Pancreas (tissue), 10 donors: ENCODE measurements at regions not wholly inside any gene's neighbourhood (a gene's known extent, or its start where the extent isn't known, plus 50 kb on each side); places are given as distances from the start of the nearest gene placed in this dataset.

ENCODE experiments used
- ATAC-seq, 4 donors: fragments of 200-7000 bp; cut with Tn5 transposase; one replicate each; pipeline versions ENCODE4 v1.8.0 to v1.9.1; 2020; ENCODE audit warnings: mild to moderate bottlenecking in 4 of 4, moderate library complexity in 4 of 4
- DNase-seq, 6 donors: peaks; one replicate each; pipeline ENCODE4 v3.0.0-alpha.2; 2020
- FAIRE-seq: peaks from 2 replicates; lab custom pipeline; 2012; peaks lifted over from hg19 to GRCh38; lab: Jason Lieb, UNC
- H3K27ac ChIP-seq, 4 donors: fragments of 200-600 bp; sonication (generic); 1 replicate in 3 of 4; 2 replicates in 1 of 4; pipeline versions ENCODE4 v1.5.0 to v1.8.0; 2020
- H3K27me3 ChIP-seq, 4 donors: fragments of 200-600 bp; one replicate each; pipeline ENCODE4 v1.8.0; 2021
- H3K36me3 ChIP-seq, 3 donors: fragments of 200-600 bp; sonication (generic) in 1 of 3; one replicate each; pipeline versions ENCODE4 v1.5.0 to v1.8.0; 2020 to 2021
- H3K4me1 ChIP-seq, 3 donors: fragments of 200-600 bp; one replicate each; pipeline ENCODE4 v1.8.0; 2021
- H3K4me3 ChIP-seq, 4 donors: fragments of 200-600 bp; sonication (generic) in 2 of 4; one replicate each; pipeline versions ENCODE4 v1.5.0 to v1.8.0; 2020 to 2021
- H3K9me3 ChIP-seq, 4 donors: fragments of 200-600 bp; one replicate each; pipeline ENCODE4 v1.8.0; 2021
- WGBS, 2 donors: extraction: QIAGEN DNeasy Blood & Tissue Kit; methylation state at CpG; one replicate each; pipeline ENCODE4 v1.1.7; 2013; 5-methylcytosine and 5-hydroxymethylcytosine counted together
- intact Hi-C, 3 donors: fragments of 100-400 bp; cut with DNase I; formaldehyde crosslinking; loops; one replicate each; pipeline versions ENCODE4 v1.11.1 to v1.14.2; 2022
- TF ChIP-seq, protein P1 (sequence below), 4 donors: fragments of 200-600 bp; sonication (generic) in 3 of 4; IDR thresholded peaks; one replicate each; pipeline versions ENCODE4 v1.5.0 to v1.8.0; 2021; ENCODE audit warnings: antibody characterized with exemption in 4 of 4
- donor health status: healthy with polysubstance abuse.
- donor health status: DM: no; HTN: no; CAD: no; lungs with moderate emphysema.
- donor health status: DM: no; HTN: no; CAD: no.
- donor health status: control.
- donor health status: control.
- donor health status: Bipolar disorder and iron deficiency.
- donor health status: DM: yes; HTN: yes; CAD: no.
- donor health status: DM: no; HTN: no; CAD: no.
- donor health status: DM: no; HTN: no; CAD: no.
- donor health status: DM: yes; HTN: yes; CAD: no.

DNA sequence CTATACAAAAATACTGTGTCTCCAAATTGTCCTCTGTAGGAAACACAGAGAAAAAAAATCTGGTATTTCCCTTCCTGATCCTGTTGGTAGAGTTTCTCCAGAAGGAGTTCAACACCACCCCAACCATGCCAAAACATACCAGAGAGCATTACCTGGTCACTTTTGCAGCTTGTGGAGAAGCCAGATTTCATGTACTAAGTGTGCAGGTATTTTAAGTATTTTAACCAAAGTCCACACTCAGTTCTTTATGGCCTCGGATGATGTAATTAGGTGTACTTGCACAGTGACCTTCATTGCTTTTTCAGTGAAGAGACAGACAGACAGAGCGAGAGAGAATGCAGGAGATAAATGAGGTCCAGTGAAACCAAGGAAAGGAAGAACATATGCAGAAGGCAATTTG, 2046.8 kb upstream of the CDH9 start:
- DNase-seq (no peak), ATAC-seq (no peak), FAIRE-seq (no peak)
- Histone ChIP-seq H3K27ac (no peak overlapping the region), H3K9me3 (no peaks in the 10 kb centered on the region), H3K27me3 (no peaks in the 10 kb centered on the region), H3K4me1 (no peaks in the 10 kb centered on the region), H3K4me3 (no peak overlapping the region), H3K36me3 (no peaks in the 10 kb centered on the region)
- 26 to 28% methylated on average over 2 of the region's 2 CpGs for WGBS, 2 donors
- intact Hi-C loops = no loop called here
- TF ChIP-seq, protein P1, sequence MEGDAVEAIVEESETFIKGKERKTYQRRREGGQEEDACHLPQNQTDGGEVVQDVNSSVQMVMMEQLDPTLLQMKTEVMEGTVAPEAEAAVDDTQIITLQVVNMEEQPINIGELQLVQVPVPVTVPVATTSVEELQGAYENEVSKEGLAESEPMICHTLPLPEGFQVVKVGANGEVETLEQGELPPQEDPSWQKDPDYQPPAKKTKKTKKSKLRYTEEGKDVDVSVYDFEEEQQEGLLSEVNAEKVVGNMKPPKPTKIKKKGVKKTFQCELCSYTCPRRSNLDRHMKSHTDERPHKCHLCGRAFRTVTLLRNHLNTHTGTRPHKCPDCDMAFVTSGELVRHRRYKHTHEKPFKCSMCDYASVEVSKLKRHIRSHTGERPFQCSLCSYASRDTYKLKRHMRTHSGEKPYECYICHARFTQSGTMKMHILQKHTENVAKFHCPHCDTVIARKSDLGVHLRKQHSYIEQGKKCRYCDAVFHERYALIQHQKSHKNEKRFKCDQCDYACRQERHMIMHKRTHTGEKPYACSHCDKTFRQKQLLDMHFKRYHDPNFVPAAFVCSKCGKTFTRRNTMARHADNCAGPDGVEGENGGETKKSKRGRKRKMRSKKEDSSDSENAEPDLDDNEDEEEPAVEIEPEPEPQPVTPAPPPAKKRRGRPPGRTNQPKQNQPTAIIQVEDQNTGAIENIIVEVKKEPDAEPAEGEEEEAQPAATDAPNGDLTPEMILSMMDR (IDR thresholded peaks at IDR 0.05) = no peak

GRCh38 chr5:29079771-29080170, 2041.4 kb upstream of the CDH9 start:
- intact Hi-C loops = no loop called here
- no peak for FAIRE-seq
- WGBS, 2 donors = 43 to 45% methylated on average over 3 of the region's 3 CpGs
- Histone ChIP-seq H3K36me3 (no peaks in the 10 kb centered on the region), H3K9me3 (no peaks in the 10 kb centered on the region), H3K27ac (no peak overlapping the region), H3K4me3 (no peak overlapping the region), H3K4me1 (no peaks in the 10 kb centered on the region), H3K27me3 (no peaks in the 10 kb centered on the region)
- ATAC-seq = no peak
- TF ChIP-seq, protein P1 (IDR thresholded peaks at IDR 0.05) = no peak
- no peak for DNase-seq

DNA sequence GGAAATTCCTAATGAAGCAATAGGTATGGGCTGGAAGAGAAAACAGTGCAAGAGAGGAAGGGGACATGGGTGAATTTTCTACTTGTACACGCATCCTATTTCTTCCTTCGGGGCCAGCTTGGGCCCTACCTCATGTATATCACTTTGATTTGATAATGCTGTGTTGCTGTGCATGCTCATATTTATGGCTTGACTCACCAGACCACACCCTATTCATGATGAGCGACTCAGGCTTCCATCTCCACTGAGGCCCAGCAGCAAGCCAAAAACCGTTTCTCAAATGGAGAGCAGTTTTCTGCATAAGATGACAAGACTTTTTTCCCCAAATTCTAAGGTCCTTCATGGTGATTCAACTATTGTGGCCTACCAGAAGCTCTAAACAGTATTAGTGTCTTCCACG, 2039.1 kb upstream of the CDH9 start:
- no peak overlapping the region for H3K4me3 ChIP-seq
- H3K9me3 ChIP-seq = no peaks in the 10 kb centered on the region
- H3K27ac ChIP-seq = no peak overlapping the region
- ATAC-seq = no peak
- H3K36me3 ChIP-seq = no peaks in the 10 kb centered on the region
- H3K27me3 ChIP-seq = no peaks in the 10 kb centered on the region
- intact Hi-C loops = no loop called here
- 43 to 74% methylated on average over 5 of the region's 5 CpGs for WGBS, 2 donors
- DNase-seq = no peak
- TF ChIP-seq, protein P1 (IDR thresholded peaks at IDR 0.05) = no peak
- no peak for FAIRE-seq
- H3K4me1 ChIP-seq = no peaks in the 10 kb centered on the region

GRCh38 chr5:29069104-29069402, 2030.7 kb upstream of the CDH9 start:
- ATAC-seq (peak in 3 of 4 donors; percentile 17 to 54 (median 28)), DNase-seq (no peak), FAIRE-seq (no peak)
- 66 to 82% methylated on average over 2 of the region's 2 CpGs for WGBS, 2 donors
- H3K9me3 ChIP-seq = no peaks in the 10 kb centered on the region
- no peaks in the 10 kb centered on the region for H3K27me3 ChIP-seq
- H3K4me1 ChIP-seq = peaks cover 0 to 7% (median 6%) of the 10 kb centered on the region in 3 donors
- intact Hi-C loops = no loop called here
- no peak overlapping the region for H3K4me3 ChIP-seq
- TF ChIP-seq, protein P1 (IDR thresholded peaks at IDR 0.05) = no peak
- no peaks in the 10 kb centered on the region for H3K36me3 ChIP-seq
- no peak overlapping the region for H3K27ac ChIP-seq

- DNase-seq (no peak), ATAC-seq (no peak), FAIRE-seq (no peak)
- Histone ChIP-seq H3K4me3 (no peak overlapping the region), H3K27me3 (no peaks in the 10 kb centered on the region), H3K9me3 (no peaks in the 10 kb centered on the region), H3K4me1 (no peaks in the 10 kb centered on the region), H3K36me3 (no peaks in the 10 kb centered on the region), H3K27ac (no peak overlapping the region)
- intact Hi-C loops = no loop called here
- 37 to 44% methylated on average over 1 of the region's 1 CpG for WGBS, 2 donors
- TF ChIP-seq, protein P1 (IDR thresholded peaks at IDR 0.05) = no peak
These were observed 2023.0 kb upstream of the CDH9 start for GRCh38 chr5:29061381-29061780.
